Heart left ventricle (tissue), 13 donors: ENCODE measurements at regions not wholly inside any gene's neighbourhood (a gene's known extent, or its start where the extent isn't known, plus 50 kb on each side); places are given as distances from the start of the nearest gene placed in this dataset.

Experiments used
- POLR2A ChIP-seq, 2 donors: fragments of 450-650 bp; IDR thresholded peaks; one replicate each; pipeline ENCODE4 v1.6.1; 2017; ENCODE audit warnings: antibody characterized with exemption in 2 of 2, mild to moderate bottlenecking in 2 of 2, moderate library complexity in 2 of 2
- TF ChIP-seq, protein P1 (sequence below), 12 donors: fragments of 200-600 bp; sonication (generic) in 4 of 12; IDR thresholded peaks; one replicate each; pipeline versions ENCODE4 v1.5.0 to v1.8.0; 2018 to 2022; ENCODE audit warnings: antibody characterized with exemption in 12 of 12, mild to moderate bottlenecking in 5 of 12
- donor health status: ischemic (EF 13 %, LVEDD 7.1; RV severe dilation, severe dysfunction).
- donor health status: DM: no; HTN: yes; CAD: no.
- donor health status: DM: no; HTN: no; CAD: no.
- donor health status: ischemic (EF 25% LVEDD 6.9; RV normal size, moderate dysfunction).
- donor health status: ischemic (EF 25% LVEDD 5.7; RV mildly dilated, moderate dysfunction).
- donor health status: ischemic (EF 35%, LVEDD 5.7; RV mildly dilated, moderate dysfunction).
- donor health status: nonischemic (EF 11% LVEDD 7.7; RV severe dilation, severe dysfunction).
- donor health status: DM: yes; HTN: yes; CAD: no.
- donor health status: PGD.
- donor health status: ischemic (EF 29% LVEDD 5.4; RV normal size, mild dysfunction).
- donor health status: nonischemic (EF 23%, LVEDD 6.1; RV moderate dilation, normal function).

DNA sequence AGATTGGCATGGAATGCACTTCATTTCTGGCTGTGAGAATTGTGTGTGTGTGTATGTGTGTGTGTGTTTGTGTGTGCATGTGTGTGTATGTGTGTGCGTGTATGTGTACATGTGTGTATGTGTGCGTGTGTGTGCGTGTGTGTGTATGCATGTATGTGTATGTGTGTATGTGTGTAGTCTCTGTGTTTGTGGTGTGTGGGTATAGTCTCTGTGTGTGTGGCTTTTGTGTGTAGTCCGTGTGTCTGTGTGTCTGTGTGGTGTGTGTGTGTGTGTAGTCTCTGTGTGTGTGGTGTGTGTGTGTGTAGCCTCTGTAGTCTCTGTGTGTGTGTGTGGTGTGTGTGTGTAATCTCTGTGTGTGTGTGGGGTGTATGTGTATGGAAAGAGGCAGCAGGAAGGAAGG lies 247.3 kb upstream of the SOX11 start:
- TF ChIP-seq, protein P1, sequence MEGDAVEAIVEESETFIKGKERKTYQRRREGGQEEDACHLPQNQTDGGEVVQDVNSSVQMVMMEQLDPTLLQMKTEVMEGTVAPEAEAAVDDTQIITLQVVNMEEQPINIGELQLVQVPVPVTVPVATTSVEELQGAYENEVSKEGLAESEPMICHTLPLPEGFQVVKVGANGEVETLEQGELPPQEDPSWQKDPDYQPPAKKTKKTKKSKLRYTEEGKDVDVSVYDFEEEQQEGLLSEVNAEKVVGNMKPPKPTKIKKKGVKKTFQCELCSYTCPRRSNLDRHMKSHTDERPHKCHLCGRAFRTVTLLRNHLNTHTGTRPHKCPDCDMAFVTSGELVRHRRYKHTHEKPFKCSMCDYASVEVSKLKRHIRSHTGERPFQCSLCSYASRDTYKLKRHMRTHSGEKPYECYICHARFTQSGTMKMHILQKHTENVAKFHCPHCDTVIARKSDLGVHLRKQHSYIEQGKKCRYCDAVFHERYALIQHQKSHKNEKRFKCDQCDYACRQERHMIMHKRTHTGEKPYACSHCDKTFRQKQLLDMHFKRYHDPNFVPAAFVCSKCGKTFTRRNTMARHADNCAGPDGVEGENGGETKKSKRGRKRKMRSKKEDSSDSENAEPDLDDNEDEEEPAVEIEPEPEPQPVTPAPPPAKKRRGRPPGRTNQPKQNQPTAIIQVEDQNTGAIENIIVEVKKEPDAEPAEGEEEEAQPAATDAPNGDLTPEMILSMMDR (IDR thresholded peaks at IDR 0.05) = no peak
- TF ChIP-seq POLR2A (IDR thresholded peaks at IDR 0.05) = no peak
